ENCODE measurements at regions not wholly inside any gene's neighbourhood (a gene's known extent, or its start where the extent isn't known, plus 50 kb on each side); places are given as distances from the start of the nearest gene placed in this dataset.

GRCh38 chr2:133652398-133652797, 84.1 kb upstream of the NCKAP5 start:
- TF ChIP-seq CTCF (IDR thresholded peaks at IDR 0.05; ENCODE audit: poor library complexity, severe bottlenecking) (no peak), POLR2AphosphoS5 (IDR thresholded peaks at IDR 0.05) (no peak), TAF1 (IDR thresholded peaks at IDR 0.05; ENCODE audit: low read depth) (no peak), MXI1 (conservative IDR thresholded peaks at IDR 0.05; ENCODE audit: poor library complexity, severe bottlenecking) (no peak), REST (IDR thresholded peaks at IDR 0.05; ENCODE audit: borderline replicate concordance) (no peak), EP300 (conservative IDR thresholded peaks at IDR 0.05; ENCODE audit: poor library complexity, severe bottlenecking) (no peak)
